ENCODE measurements at regions not wholly inside any gene's neighbourhood (a gene's known extent, or its start where the extent isn't known, plus 50 kb on each side); places are given as distances from the start of the nearest gene placed in this dataset.

- peak in 1 of 2 donors; percentile 7 for DNase-seq (ENCODE audit: low read depth in 2 of 2)
Observed at GRCh38 chr9:73219985-73220626, 68.4 kb downstream of the ANXA1 start.

GRCh38 chr9:73223594-73223993, 71.9 kb downstream of the ANXA1 start:
- no peak for DNase-seq (ENCODE audit: low read depth in 2 of 2)

GRCh38 chr9:73229543-73229942, 77.9 kb downstream of the ANXA1 start:
- DNase-seq (ENCODE audit: low read depth in 2 of 2), result no peak

GRCh38 chr9:73230251-73230650, 78.6 kb downstream of the ANXA1 start:
- DNase-seq (ENCODE audit: low read depth in 2 of 2), result no peak

GRCh38 chr9:73231203-73231602, 79.5 kb downstream of the ANXA1 start:
- DNase-seq (ENCODE audit: low read depth in 2 of 2), result no peak

- no peak for DNase-seq (ENCODE audit: low read depth in 2 of 2)
Observed at GRCh38 chr9:73233359-73234007, 81.8 kb downstream of the ANXA1 start.

- DNase-seq (ENCODE audit: low read depth in 2 of 2), result no peak
Observed at GRCh38 chr9:73234008-73234360, 82.3 kb downstream of the ANXA1 start.

- no peak for DNase-seq (ENCODE audit: low read depth in 2 of 2)
Observed at GRCh38 chr9:73237140-73237539, 85.5 kb downstream of the ANXA1 start.

- DNase-seq (ENCODE audit: low read depth in 2 of 2), result no peak
Observed at GRCh38 chr9:73239570-73240265, 88.1 kb downstream of the ANXA1 start.

GRCh38 chr9:73243078-73243477, 91.4 kb downstream of the ANXA1 start:
- no peak for DNase-seq (ENCODE audit: low read depth in 2 of 2)

GRCh38 chr9:73259086-73259696, 107.5 kb downstream of the ANXA1 start:
- no peak for DNase-seq (ENCODE audit: low read depth in 2 of 2)

- DNase-seq (ENCODE audit: low read depth in 2 of 2), result no peak
Observed at GRCh38 chr9:73260506-73260905, 108.8 kb downstream of the ANXA1 start.

- DNase-seq (ENCODE audit: low read depth in 2 of 2), result no peak
Observed at GRCh38 chr9:73264631-73265030, 113.0 kb downstream of the ANXA1 start.

GRCh38 chr9:73265876-73266275, 114.2 kb downstream of the ANXA1 start:
- DNase-seq (ENCODE audit: low read depth in 2 of 2), result no peak

GRCh38 chr9:73269430-73270101, 117.9 kb downstream of the ANXA1 start:
- DNase-seq (ENCODE audit: low read depth in 2 of 2), result no peak

GRCh38 chr9:73270967-73271721, 119.5 kb downstream of the ANXA1 start:
- no peak for DNase-seq (ENCODE audit: low read depth in 2 of 2)

GRCh38 chr9:73280113-73280512, 128.4 kb downstream of the ANXA1 start:
- DNase-seq (ENCODE audit: low read depth in 2 of 2), result no peak

GRCh38 chr9:73284377-73284776, 132.7 kb downstream of the ANXA1 start:
- DNase-seq (ENCODE audit: low read depth in 2 of 2), result no peak

- DNase-seq (ENCODE audit: low read depth in 2 of 2), result no peak
Observed at GRCh38 chr9:73294336-73294735, 142.7 kb downstream of the ANXA1 start.

- DNase-seq (ENCODE audit: low read depth in 2 of 2), result no peak
Observed at GRCh38 chr9:73325983-73326382, 174.3 kb downstream of the ANXA1 start.

- no peak for DNase-seq (ENCODE audit: low read depth in 2 of 2)
Observed at GRCh38 chr9:73327149-73327548, 175.5 kb downstream of the ANXA1 start.

Data from stimulated activated CD4-positive, alpha-beta T cell treated with anti-CD3 and anti-CD28 coated beads, Interleukin-1b, Interleukin-23, amount 100 ng/mL, for 1 hour (primary cell).